Prostate gland (tissue), 2 donors: ENCODE measurements at regions not wholly inside any gene's neighbourhood (a gene's known extent, or its start where the extent isn't known, plus 50 kb on each side); places are given as distances from the start of the nearest gene placed in this dataset.

Experiments
- POLR2AphosphoS5 ChIP-seq: sonication (generic); formaldehyde crosslinking; IDR thresholded peaks from one replicate; pipeline ENCODE4 v1.6.1; 2017; ENCODE audit warnings: antibody characterized with exemption
- TF ChIP-seq, protein P1 (sequence below), 4 experiments: fragments of 200-600 bp in 2 of 4; fragments of 450-650 bp in 2 of 4; sonication (generic) in 2 of 4; IDR thresholded peaks; 1 replicate in 3 of 4; 2 replicates in 1 of 4; pipeline ENCODE4 v1.5.1; 2016 to 2019; ENCODE audit warnings: antibody characterized with exemption in 4 of 4, mild to moderate bottlenecking in 2 of 4, moderate library complexity in 2 of 4

DNA sequence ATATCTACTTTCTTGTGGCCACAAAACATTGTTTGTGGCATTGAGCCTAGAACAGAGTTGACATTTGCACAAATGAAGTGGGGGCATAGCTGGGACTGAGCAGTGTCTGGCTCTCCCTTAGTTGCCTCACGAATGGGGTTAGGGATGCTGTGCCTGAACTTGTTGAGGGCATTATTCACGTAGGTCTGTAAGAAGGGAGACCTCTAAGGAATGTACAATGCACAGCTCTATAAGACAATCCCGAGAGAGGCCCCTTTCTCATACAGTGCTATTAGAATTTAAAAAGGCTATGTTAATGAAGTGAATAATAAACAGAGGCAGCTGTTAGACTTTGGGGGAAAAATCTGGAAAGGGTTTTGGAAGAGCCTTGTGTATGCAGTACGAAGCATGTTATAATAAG is 118.4 kb upstream of the DEPDC1 start:
- TF ChIP-seq, protein P1, sequence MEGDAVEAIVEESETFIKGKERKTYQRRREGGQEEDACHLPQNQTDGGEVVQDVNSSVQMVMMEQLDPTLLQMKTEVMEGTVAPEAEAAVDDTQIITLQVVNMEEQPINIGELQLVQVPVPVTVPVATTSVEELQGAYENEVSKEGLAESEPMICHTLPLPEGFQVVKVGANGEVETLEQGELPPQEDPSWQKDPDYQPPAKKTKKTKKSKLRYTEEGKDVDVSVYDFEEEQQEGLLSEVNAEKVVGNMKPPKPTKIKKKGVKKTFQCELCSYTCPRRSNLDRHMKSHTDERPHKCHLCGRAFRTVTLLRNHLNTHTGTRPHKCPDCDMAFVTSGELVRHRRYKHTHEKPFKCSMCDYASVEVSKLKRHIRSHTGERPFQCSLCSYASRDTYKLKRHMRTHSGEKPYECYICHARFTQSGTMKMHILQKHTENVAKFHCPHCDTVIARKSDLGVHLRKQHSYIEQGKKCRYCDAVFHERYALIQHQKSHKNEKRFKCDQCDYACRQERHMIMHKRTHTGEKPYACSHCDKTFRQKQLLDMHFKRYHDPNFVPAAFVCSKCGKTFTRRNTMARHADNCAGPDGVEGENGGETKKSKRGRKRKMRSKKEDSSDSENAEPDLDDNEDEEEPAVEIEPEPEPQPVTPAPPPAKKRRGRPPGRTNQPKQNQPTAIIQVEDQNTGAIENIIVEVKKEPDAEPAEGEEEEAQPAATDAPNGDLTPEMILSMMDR (IDR thresholded peaks at IDR 0.05) = no peak
- TF ChIP-seq POLR2AphosphoS5 = no peak
